Upper lobe of left lung (tissue), 6 donors: ENCODE measurements at regions not wholly inside any gene's neighbourhood (a gene's known extent, or its start where the extent isn't known, plus 50 kb on each side); places are given as distances from the start of the nearest gene placed in this dataset.
"Not testable (repeated sequence)": the region's sequence is repeated elsewhere in the genome, so short reads cannot be mapped to it uniquely, and the experiment has no call there.

ENCODE experiments used
- ATAC-seq, 2 donors: fragments of 200-7000 bp; cut with Tn5 transposase; one replicate each; pipeline ENCODE4 v1.9.1; 2022; ENCODE audit warnings: mild to moderate bottlenecking in 2 of 2, moderate library complexity in 2 of 2; ENCODE audit not compliant: low FRiP score in 2 of 2
- DNase-seq, 2 donors: peaks; one replicate each; pipeline ENCODE4 v3.0.0-alpha.2; 2019 to 2020
- H3K27ac ChIP-seq, 4 donors: fragments of 200-600 bp; sonication (generic); one replicate each; pipeline ENCODE4 v1.5.1; 2016 to 2019
- H3K27me3 ChIP-seq, 4 donors: fragments of 200-600 bp; sonication (generic); one replicate each; pipeline ENCODE4 v1.5.1; 2017 to 2019
- H3K36me3 ChIP-seq, 4 donors: fragments of 200-600 bp; sonication (generic); one replicate each; pipeline ENCODE4 v1.5.1; 2016 to 2019
- H3K4me1 ChIP-seq, 4 donors: fragments of 200-600 bp; sonication (generic); one replicate each; pipeline ENCODE4 v1.5.1; 2018 to 2019
- H3K4me3 ChIP-seq, 4 donors: fragments of 200-600 bp; sonication (generic); one replicate each; pipeline ENCODE4 v1.5.1; 2017 to 2019; ENCODE audit warnings: mild to moderate bottlenecking in 2 of 4, moderate library complexity in 1 of 4
- H3K9me3 ChIP-seq, 4 donors: fragments of 200-600 bp; sonication (generic); one replicate each; pipeline ENCODE4 v1.5.1; 2018 to 2019
- CTCF ChIP-seq, 6 experiments: fragments of 450-650 bp in 4 of 6; fragments of 200-600 bp in 2 of 6; sonication (generic) in 2 of 6; IDR thresholded peaks; one replicate each; pipeline ENCODE4 v1.5.1; 2016 to 2019; ENCODE audit warnings: antibody characterized with exemption in 6 of 6
- EP300 ChIP-seq, 4 donors: sonication (generic); formaldehyde crosslinking; IDR thresholded peaks; one replicate each; pipeline ENCODE4 v1.5.1; 2017; ENCODE audit warnings: antibody characterized with exemption in 4 of 4, control low read depth in 2 of 4
- POLR2A ChIP-seq, 4 donors: fragments of 450-650 bp; IDR thresholded peaks; one replicate each; pipeline ENCODE4 v1.5.1; 2016 to 2017; ENCODE audit warnings: antibody characterized with exemption in 4 of 4, mild to moderate bottlenecking in 2 of 4
- POLR2AphosphoS5 ChIP-seq, 2 donors: sonication (generic); formaldehyde crosslinking; IDR thresholded peaks; one replicate each; pipeline ENCODE4 v1.5.1; 2017; ENCODE audit warnings: antibody characterized with exemption in 2 of 2
- WGBS, 2 donors: methylation state at CpG; one replicate each; pipeline ENCODE4 v1.1.5; 2017 to 2018; 5-methylcytosine and 5-hydroxymethylcytosine counted together
- donor health status: DM: no; HTN: no; CAD: no; lungs with moderate emphysema.
- donor health status: DM: no; HTN: yes; CAD: no; lungs with severe emphysema.

GRCh38 chr4:82247171-82247570, 126.6 kb downstream of the HNRNPD start:
- Histone ChIP-seq H3K27ac (no peak overlapping the region), H3K36me3 (no peaks in the 10 kb centered on the region), H3K27me3 (no peaks in the 10 kb centered on the region), H3K9me3 (no peaks in the 10 kb centered on the region), H3K4me3 (no peak overlapping the region), H3K4me1 (no peaks in the 10 kb centered on the region)
- ATAC-seq (no peak), DNase-seq (no peak)
- no peak for TF ChIP-seq POLR2A (IDR thresholded peaks at IDR 0.05)
- TF ChIP-seq POLR2AphosphoS5 (IDR thresholded peaks at IDR 0.05), result no peak
- TF ChIP-seq EP300 (IDR thresholded peaks at IDR 0.05), result no peak
- no peak for TF ChIP-seq CTCF (IDR thresholded peaks at IDR 0.05)
- 57 to 71% methylated on average over 3 of the region's 3 CpGs for WGBS, 2 donors

- 86 to 93% methylated on average over 2 of the region's 2 CpGs for WGBS, 2 donors
- Histone ChIP-seq H3K36me3 (no peaks in the 10 kb centered on the region), H3K4me1 (no peaks in the 10 kb centered on the region), H3K4me3 (no peak overlapping the region), H3K27ac (no peak overlapping the region), H3K9me3 (no peaks in the 10 kb centered on the region), H3K27me3 (no peaks in the 10 kb centered on the region)
- no peak for ATAC-seq
- DNase-seq, result no peak
- TF ChIP-seq POLR2A (IDR thresholded peaks at IDR 0.05) (no peak), EP300 (IDR thresholded peaks at IDR 0.05) (no peak), CTCF (IDR thresholded peaks at IDR 0.05) (no peak), POLR2AphosphoS5 (IDR thresholded peaks at IDR 0.05) (no peak)
Measured at GRCh38 chr4:82241534-82241933, 132.3 kb downstream of the HNRNPD start.

GRCh38 chr4:82240410-82240809, 133.4 kb downstream of the HNRNPD start:
- WGBS, 2 donors, result 81 to 89% methylated on average over 7 of the region's 7 CpGs
- TF ChIP-seq POLR2A (IDR thresholded peaks at IDR 0.05) (no peak), POLR2AphosphoS5 (IDR thresholded peaks at IDR 0.05) (no peak), CTCF (IDR thresholded peaks at IDR 0.05) (no peak), EP300 (IDR thresholded peaks at IDR 0.05) (no peak)
- ATAC-seq, result no peak
- H3K4me3 ChIP-seq, result no peak overlapping the region
- no peaks in the 10 kb centered on the region for H3K27me3 ChIP-seq
- no peak overlapping the region for H3K27ac ChIP-seq
- H3K9me3 ChIP-seq, result no peaks in the 10 kb centered on the region
- H3K36me3 ChIP-seq, result no peaks in the 10 kb centered on the region
- DNase-seq, result no peak
- H3K4me1 ChIP-seq, result no peaks in the 10 kb centered on the region

GRCh38 chr4:82237142-82237541, 136.6 kb downstream of the HNRNPD start:
- H3K27ac ChIP-seq, DNase-seq, H3K27me3 ChIP-seq, H3K4me3 ChIP-seq, ATAC-seq, H3K9me3 ChIP-seq, H3K4me1 ChIP-seq, H3K36me3 ChIP-seq: not testable (repeated sequence)
- WGBS, 2 donors, result 81 to 86% methylated on average over 1 of the region's 1 CpG

- no peaks in the 10 kb centered on the region for H3K9me3 ChIP-seq
- WGBS, 2 donors, result 50 to 100% methylated on average over 1 of the region's 1 CpG
- ATAC-seq (no peak), DNase-seq (no peak)
- no peaks in the 10 kb centered on the region for H3K36me3 ChIP-seq
- H3K27me3 ChIP-seq, result no peaks in the 10 kb centered on the region
- H3K4me1 ChIP-seq, result no peaks in the 10 kb centered on the region
- no peak for TF ChIP-seq EP300 (IDR thresholded peaks at IDR 0.05)
- no peak for TF ChIP-seq POLR2AphosphoS5 (IDR thresholded peaks at IDR 0.05)
- no peak for TF ChIP-seq POLR2A (IDR thresholded peaks at IDR 0.05)
- TF ChIP-seq CTCF (IDR thresholded peaks at IDR 0.05), result no peak
- H3K27ac ChIP-seq, result no peak overlapping the region
- no peak overlapping the region for H3K4me3 ChIP-seq
Measured at GRCh38 chr4:82235346-82235745, 138.4 kb downstream of the HNRNPD start.
